Raji (cell line): ENCODE measurements at regions not wholly inside any gene's neighbourhood (a gene's known extent, or its start where the extent isn't known, plus 50 kb on each side); places are given as distances from the start of the nearest gene placed in this dataset.

Source experiments
- POLR2A ChIP-seq: IDR thresholded peaks from 2 replicates; pipeline ENCODE4 v1.6.1; 2011; ENCODE audit warnings: low read depth, low read length, control low read depth; ENCODE audit not compliant: insufficient read depth

GRCh38 chr21:24302400-24302799 is 1304.9 kb downstream of the MRPL39 start:
- TF ChIP-seq POLR2A: no peak

GRCh38 chr21:24298040-24298439 is 1309.2 kb downstream of the MRPL39 start:
- no peak for TF ChIP-seq POLR2A

GRCh38 chr21:24294171-24294570 is 1313.1 kb downstream of the MRPL39 start:
- TF ChIP-seq POLR2A: no peak

- no peak for TF ChIP-seq POLR2A
These were observed 1317.0 kb downstream of the MRPL39 start for GRCh38 chr21:24290151-24290833.

GRCh38 chr21:24289539-24289938 is 1317.7 kb downstream of the MRPL39 start:
- TF ChIP-seq POLR2A: no peak

GRCh38 chr21:24280596-24280995 is 1326.7 kb downstream of the MRPL39 start:
- TF ChIP-seq POLR2A: no peak

GRCh38 chr21:24278711-24279110 is 1328.6 kb downstream of the MRPL39 start:
- no peak for TF ChIP-seq POLR2A

- TF ChIP-seq POLR2A: no peak
These were observed 1331.1 kb downstream of the MRPL39 start for GRCh38 chr21:24276204-24276603.

GRCh38 chr21:24275616-24276015 is 1331.7 kb downstream of the MRPL39 start:
- no peak for TF ChIP-seq POLR2A

GRCh38 chr21:24272521-24272938 is 1334.8 kb downstream of the MRPL39 start:
- no peak for TF ChIP-seq POLR2A

GRCh38 chr21:24265987-24266386 is 1341.3 kb downstream of the MRPL39 start:
- no peak for TF ChIP-seq POLR2A

- no peak for TF ChIP-seq POLR2A
These were observed 1346.5 kb downstream of the MRPL39 start for GRCh38 chr21:24260751-24261150.

GRCh38 chr21:24259241-24259640 is 1348.0 kb downstream of the MRPL39 start:
- TF ChIP-seq POLR2A: no peak

GRCh38 chr21:24255591-24255990 is 1351.7 kb downstream of the MRPL39 start:
- TF ChIP-seq POLR2A: no peak

GRCh38 chr21:24225431-24225830 is 1381.8 kb downstream of the MRPL39 start:
- no peak for TF ChIP-seq POLR2A

- TF ChIP-seq POLR2A: no peak
These were observed 1382.9 kb downstream of the MRPL39 start for GRCh38 chr21:24224422-24224821.

- no peak for TF ChIP-seq POLR2A
These were observed 1383.7 kb downstream of the MRPL39 start for GRCh38 chr21:24223624-24224023.

GRCh38 chr21:24222676-24223075 is 1384.6 kb downstream of the MRPL39 start:
- no peak for TF ChIP-seq POLR2A

- no peak for TF ChIP-seq POLR2A
These were observed 1386.8 kb downstream of the MRPL39 start for GRCh38 chr21:24220446-24220845.
